Fibroblast of pulmonary artery (primary cell): ENCODE measurements at regions not wholly inside any gene's neighbourhood (a gene's known extent, or its start where the extent isn't known, plus 50 kb on each side); places are given as distances from the start of the nearest gene placed in this dataset.
"Not testable (repeated sequence)": the region's sequence is repeated elsewhere in the genome, so short reads cannot be mapped to it uniquely, and the experiment has no call there.

ENCODE experiments used
- DNase-seq: peaks from one replicate; pipeline ENCODE4 v3.0.0-alpha.2; 2010; ENCODE audit warnings: low read depth
- H3K4me3 ChIP-seq: replicated peaks from 2 replicates; pipeline ENCODE4 v1.5.1; 2011; ENCODE audit warnings: low read depth, mild to moderate bottlenecking, control low read depth, low read length, moderate library complexity
- TF ChIP-seq, protein P1 (sequence below): IDR thresholded peaks from 2 replicates; pipeline ENCODE4 v1.5.1; 2011; ENCODE audit warnings: mild to moderate bottlenecking, control low read depth, low read length, inconsistent platforms; ENCODE audit errors: missing control alignments

DNA sequence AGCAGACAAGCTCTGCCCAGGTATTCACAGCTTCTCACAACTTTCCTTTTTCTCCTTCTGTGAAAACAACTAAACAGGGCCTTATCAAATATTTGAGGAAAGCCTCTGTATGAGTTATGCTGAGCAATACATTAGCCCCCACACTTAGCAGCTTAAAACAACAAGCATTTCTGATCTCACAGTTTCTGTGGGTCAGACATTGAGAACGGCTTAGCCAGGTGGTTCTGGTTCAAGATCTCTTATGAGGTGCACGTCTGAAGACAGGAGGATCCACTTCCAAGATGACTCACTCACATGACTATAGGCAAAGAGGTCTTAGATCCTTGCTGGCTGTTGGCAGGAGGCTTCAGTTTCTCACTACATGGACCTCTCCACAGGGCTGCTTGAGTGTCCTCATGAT is 181.4 kb upstream of the WSCD1 start:
- no peak overlapping the region for H3K4me3 ChIP-seq
- TF ChIP-seq, protein P1, sequence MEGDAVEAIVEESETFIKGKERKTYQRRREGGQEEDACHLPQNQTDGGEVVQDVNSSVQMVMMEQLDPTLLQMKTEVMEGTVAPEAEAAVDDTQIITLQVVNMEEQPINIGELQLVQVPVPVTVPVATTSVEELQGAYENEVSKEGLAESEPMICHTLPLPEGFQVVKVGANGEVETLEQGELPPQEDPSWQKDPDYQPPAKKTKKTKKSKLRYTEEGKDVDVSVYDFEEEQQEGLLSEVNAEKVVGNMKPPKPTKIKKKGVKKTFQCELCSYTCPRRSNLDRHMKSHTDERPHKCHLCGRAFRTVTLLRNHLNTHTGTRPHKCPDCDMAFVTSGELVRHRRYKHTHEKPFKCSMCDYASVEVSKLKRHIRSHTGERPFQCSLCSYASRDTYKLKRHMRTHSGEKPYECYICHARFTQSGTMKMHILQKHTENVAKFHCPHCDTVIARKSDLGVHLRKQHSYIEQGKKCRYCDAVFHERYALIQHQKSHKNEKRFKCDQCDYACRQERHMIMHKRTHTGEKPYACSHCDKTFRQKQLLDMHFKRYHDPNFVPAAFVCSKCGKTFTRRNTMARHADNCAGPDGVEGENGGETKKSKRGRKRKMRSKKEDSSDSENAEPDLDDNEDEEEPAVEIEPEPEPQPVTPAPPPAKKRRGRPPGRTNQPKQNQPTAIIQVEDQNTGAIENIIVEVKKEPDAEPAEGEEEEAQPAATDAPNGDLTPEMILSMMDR: no peak
- no peak for DNase-seq

DNA sequence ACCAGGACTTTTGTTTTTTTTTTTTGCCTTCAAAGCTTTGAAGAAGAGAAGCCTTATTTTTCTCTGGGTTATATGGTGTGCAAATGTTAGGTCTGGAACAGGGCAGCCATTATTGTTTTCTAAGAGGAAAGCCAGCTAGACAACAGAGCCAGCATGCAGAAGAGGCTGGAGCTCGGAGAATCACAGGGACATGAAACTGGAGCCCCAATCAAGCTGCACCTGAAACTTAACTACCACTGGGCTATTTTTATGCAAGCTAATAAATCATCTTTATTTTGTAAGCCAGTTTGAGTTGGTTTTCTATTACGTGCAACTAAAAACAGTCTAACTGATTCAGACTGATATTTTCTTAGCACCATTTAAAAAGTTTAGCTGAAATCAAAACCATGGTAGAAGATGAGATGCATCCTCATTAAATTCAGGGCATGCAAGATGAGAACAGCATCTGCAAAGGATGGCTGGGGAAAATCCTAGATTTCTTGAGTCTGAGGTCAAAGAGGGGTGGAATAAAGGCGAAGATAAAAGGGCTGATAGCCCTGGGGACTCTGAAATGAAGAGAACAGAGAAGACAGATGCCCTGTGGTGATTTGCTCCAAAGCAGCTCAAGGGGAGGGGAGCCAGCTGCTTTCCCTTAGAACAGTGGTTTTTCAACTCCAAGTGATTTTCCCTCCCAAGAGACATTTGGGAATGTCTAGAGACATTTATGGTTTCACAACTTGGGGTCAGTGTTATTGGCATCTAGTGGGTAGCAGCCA is 177.1 kb upstream of the WSCD1 start:
- H3K4me3 ChIP-seq: no peak overlapping the region
- no peak for DNase-seq
- TF ChIP-seq, protein P1: no peak

DNA sequence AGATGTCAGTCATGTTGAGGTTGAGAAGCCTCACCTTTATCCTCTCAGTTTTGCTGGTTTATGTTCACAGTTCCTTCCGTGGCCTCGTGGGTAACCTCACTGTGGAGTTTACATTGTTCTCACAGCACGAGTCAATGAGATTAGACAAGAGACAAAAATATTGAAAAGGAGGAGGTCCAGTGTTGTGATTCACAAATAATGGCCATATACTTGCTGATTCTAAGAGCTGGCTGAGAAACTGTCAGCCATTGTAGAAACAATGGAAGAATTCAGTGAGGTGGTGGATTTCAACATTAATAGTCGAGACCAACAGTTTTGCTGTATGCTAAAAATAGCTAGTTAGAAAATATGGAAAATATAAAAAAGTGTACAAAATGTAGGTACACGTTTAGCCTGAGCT is 176.4 kb upstream of the WSCD1 start:
- TF ChIP-seq, protein P1: no peak
- no peak overlapping the region for H3K4me3 ChIP-seq
- DNase-seq: no peak

DNA sequence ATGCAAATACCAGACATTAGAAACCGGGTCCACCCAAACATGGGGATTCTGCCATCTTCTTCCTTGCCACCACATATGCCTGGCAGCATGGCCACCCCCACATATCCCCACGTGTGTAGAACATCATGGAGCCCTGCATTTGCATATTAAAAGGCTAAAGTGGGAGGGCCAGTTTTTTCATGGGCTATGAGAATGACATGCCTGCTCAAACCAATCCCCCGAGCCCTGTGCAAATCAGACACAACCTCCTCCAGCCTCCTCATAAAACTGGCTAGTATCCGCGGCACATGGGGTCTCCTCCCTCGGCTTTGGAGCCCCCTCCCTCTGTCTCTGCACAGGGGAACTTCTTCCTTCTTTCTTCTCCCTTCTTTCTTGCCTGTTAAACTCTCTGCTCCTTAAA is 174.9 kb upstream of the WSCD1 start:
- DNase-seq: no peak
- H3K4me3 ChIP-seq: no peak overlapping the region
- TF ChIP-seq, protein P1: no peak

DNA sequence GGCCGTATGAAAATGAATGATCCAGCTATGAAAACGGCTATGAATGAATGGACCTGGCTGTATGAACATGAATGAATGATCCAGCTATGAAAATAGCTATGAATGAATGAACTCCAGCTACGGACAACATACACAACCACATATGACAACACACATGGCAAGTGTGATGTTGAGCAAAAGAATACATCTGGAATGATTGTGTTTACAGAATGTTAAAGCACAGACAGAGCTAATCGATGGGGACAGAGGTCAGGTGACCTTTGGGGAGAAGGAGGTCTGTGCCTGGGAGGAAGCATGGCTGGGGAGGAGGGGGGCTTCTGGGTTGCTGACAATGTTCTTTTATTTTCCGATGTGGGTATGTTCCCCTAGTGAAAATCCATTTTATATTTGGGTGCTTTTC is 174.0 kb upstream of the WSCD1 start:
- H3K4me3 ChIP-seq: no peak overlapping the region
- no peak for DNase-seq
- TF ChIP-seq, protein P1: no peak

DNA sequence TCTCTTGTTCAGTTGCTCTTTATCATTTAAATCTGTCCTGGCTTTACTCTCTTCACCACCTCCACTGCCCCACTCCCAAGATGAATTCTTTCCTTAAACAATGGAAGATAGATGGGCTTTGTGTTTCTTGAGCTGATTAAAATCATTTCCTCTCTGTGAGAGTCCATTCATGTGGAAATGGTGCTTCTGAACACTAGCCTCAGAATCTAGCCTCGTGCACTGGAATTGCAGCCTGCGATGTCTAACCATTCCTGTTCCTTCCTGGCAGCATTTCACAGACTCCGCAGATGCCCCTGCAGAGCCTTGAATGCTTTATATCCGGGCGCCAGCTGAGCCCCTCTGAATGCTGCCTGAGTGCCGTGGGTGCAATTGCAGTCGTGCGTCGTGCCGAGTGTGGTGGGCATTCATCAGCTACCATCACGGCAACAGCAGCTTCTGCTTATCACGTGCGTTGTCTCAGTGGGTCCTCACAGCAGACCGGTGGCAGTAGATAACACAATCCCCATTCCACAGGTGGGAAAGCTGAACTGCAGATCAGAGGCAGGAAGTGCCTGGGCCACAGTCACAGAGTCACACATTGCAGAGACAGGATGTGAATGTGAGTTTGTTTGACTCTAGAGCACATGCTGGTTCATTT is 172.8 kb upstream of the WSCD1 start:
- no peak overlapping the region for H3K4me3 ChIP-seq
- DNase-seq: no peak
- TF ChIP-seq, protein P1: no peak

DNA sequence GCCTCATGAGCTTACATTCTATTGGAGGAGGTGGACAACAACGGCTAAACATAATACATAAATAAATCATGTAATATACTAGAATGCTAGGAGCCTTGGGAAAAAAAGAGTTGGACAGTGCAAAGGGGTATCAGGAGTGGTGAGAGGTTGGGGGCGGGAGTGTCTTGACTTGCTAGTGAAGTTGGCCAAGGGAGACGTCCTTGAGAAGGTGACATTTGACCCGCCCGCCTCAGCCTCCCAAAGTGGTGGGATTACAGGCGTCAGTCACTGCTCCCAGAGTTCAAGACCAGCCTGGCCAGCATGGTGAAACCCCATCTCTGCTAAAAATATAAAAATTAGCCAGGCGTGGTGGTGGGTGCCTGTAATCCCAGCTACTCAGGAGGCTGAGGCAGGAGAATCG is 172.2 kb upstream of the WSCD1 start:
- DNase-seq: not testable (repeated sequence)

More for the DNA sequence above, 172.2 kb upstream of the WSCD1 start:
- not testable (repeated sequence) for H3K4me3 ChIP-seq
